Nucleus accumbens (tissue), 56 donors: ENCODE measurements at regions not wholly inside any gene's neighbourhood (a gene's known extent, or its start where the extent isn't known, plus 50 kb on each side); places are given as distances from the start of the nearest gene placed in this dataset.

Experiments
- DNase-seq, 56 donors: peaks; one replicate each; lab custom pipeline; 2025; lab: John Stamatoyannopoulos, UW

GRCh38 chr15:72967397-72967796, 84.9 kb upstream of the NEO1 start:
- DNase-seq = no peak

- DNase-seq = no peak
These were observed 85.6 kb upstream of the NEO1 start for GRCh38 chr15:72966641-72967040.

GRCh38 chr15:72965671-72966070, 86.6 kb upstream of the NEO1 start:
- no peak for DNase-seq

- no peak for DNase-seq
These were observed 87.7 kb upstream of the NEO1 start for GRCh38 chr15:72964542-72964941.

- DNase-seq = no peak
These were observed 88.1 kb upstream of the NEO1 start for GRCh38 chr15:72964135-72964534.

- DNase-seq = no peak
These were observed 90.1 kb upstream of the NEO1 start for GRCh38 chr15:72962054-72962702.

- DNase-seq = no peak
These were observed 90.9 kb upstream of the NEO1 start for GRCh38 chr15:72961346-72961745.

GRCh38 chr15:72958634-72959033, 93.6 kb upstream of the NEO1 start:
- no peak for DNase-seq

GRCh38 chr15:72953306-72953705, 99.0 kb upstream of the NEO1 start:
- no peak for DNase-seq

GRCh38 chr15:72952151-72952550, 100.1 kb upstream of the NEO1 start:
- no peak for DNase-seq

- DNase-seq = no peak
These were observed 103.6 kb upstream of the NEO1 start for GRCh38 chr15:72948662-72949061.

- DNase-seq = no peak
These were observed 104.6 kb upstream of the NEO1 start for GRCh38 chr15:72947709-72948108.

GRCh38 chr15:72944565-72944964, 107.7 kb upstream of the NEO1 start:
- DNase-seq = no peak

- DNase-seq = peak in 1 of 56 donors; percentile 35
These were observed 112.0 kb upstream of the NEO1 start for GRCh38 chr15:72940229-72940622.

GRCh38 chr15:72939514-72940228, 112.6 kb upstream of the NEO1 start:
- DNase-seq = peak in 9 of 56 donors; percentile 3 to 35 (median 16)

GRCh38 chr15:72936691-72937679, 115.3 kb upstream of the NEO1 start:
- DNase-seq = no peak

- DNase-seq = no peak
These were observed 116.0 kb upstream of the NEO1 start for GRCh38 chr15:72936237-72936636.

- no peak for DNase-seq
These were observed 116.7 kb upstream of the NEO1 start for GRCh38 chr15:72935521-72935920.

GRCh38 chr15:72934921-72935320, 117.3 kb upstream of the NEO1 start:
- DNase-seq = no peak

- no peak for DNase-seq
These were observed 118.3 kb upstream of the NEO1 start for GRCh38 chr15:72933976-72934375.

- no peak for DNase-seq
These were observed 119.8 kb upstream of the NEO1 start for GRCh38 chr15:72932472-72932871.
